H1 (cell line): ENCODE measurements at regions not wholly inside any gene's neighbourhood (a gene's known extent, or its start where the extent isn't known, plus 50 kb on each side); places are given as distances from the start of the nearest gene placed in this dataset.

Experiments
- CTCF ChIA-PET: fragments of 300-600 bp; sonication (Branson Sonifier 250); formaldehyde crosslinking; loops from one replicate; lab custom pipeline; 2021; ENCODE audit not compliant: partially characterized antibody; lab: Charles Lee
- POLR2A ChIA-PET: fragments of 300-600 bp; sonication (Branson Sonifier 250); formaldehyde crosslinking; loops from one replicate; lab custom pipeline; 2021; ENCODE audit warnings: inconsistent platforms; ENCODE audit not compliant: partially characterized antibody; lab: Charles Lee
- DNase-seq, 2 experiments: peaks; one replicate each; pipeline versions ENCODE4 v3.0.0 to v3.0.0-alpha.2; 2010 to 2022; ENCODE audit warnings: low spot score in 2 of 2, low read depth in 1 of 2, mixed read lengths in 1 of 2
- FAIRE-seq: peaks from 2 replicates; lab custom pipeline; 2011; peaks lifted over from hg19 to GRCh38; lab: Jason Lieb, UNC
- H2AFZ ChIP-seq: 2 replicates; pipeline ENCODE4 v1.8.1; 2012; ENCODE audit warnings: low read length, inconsistent platforms
- H2AK5ac ChIP-seq: 2 replicates; pipeline ENCODE4 v1.6.1; 2013; ENCODE audit warnings: low read depth, low read length
- H2BK120ac ChIP-seq: replicated peaks from 2 replicates; pipeline ENCODE3; 2013; ENCODE audit warnings: low read depth, low read length, inconsistent platforms
- H2BK12ac ChIP-seq: 2 replicates; pipeline ENCODE4 v1.6.1; 2013; ENCODE audit warnings: low read depth, low read length
- H2BK15ac ChIP-seq: 2 replicates; pipeline ENCODE4 v1.6.1; 2013; ENCODE audit warnings: low read length
- H2BK20ac ChIP-seq: 2 replicates; pipeline ENCODE4 v1.6.1; 2013; ENCODE audit warnings: low read length
- H2BK5ac ChIP-seq: 2 replicates; pipeline ENCODE4 v1.6.1; 2013; ENCODE audit warnings: low read depth, low read length
- H3K14ac ChIP-seq: 2 replicates; pipeline ENCODE4 v1.6.1; 2013; ENCODE audit warnings: inconsistent platforms; ENCODE audit not compliant: insufficient read length
- H3K18ac ChIP-seq: 2 replicates; pipeline ENCODE4 v1.6.1; 2013; ENCODE audit warnings: low read length; ENCODE audit errors: extremely low read depth
- H3K23ac ChIP-seq: 2 replicates; pipeline ENCODE4 v1.6.1; 2013; ENCODE audit warnings: inconsistent platforms; ENCODE audit not compliant: insufficient read length
- H3K23me2 ChIP-seq: 2 replicates; pipeline ENCODE4 v1.6.1; 2013; ENCODE audit warnings: low read depth, low read length
- H3K27ac ChIP-seq: 2 replicates; pipeline ENCODE4 v1.6.1; 2011; ENCODE audit warnings: low read depth, low read length, inconsistent platforms
- H3K27me3 ChIP-seq, 4 experiments: replicated peaks in 1 of 4; 1 replicate in 1 of 4; 2 replicates in 3 of 4; pipeline versions ENCODE4 v1.6.1 to v1.8.1; 2011 to 2013; ENCODE audit warnings: low read length in 3 of 4, mild to moderate bottlenecking in 3 of 4, inconsistent platforms in 2 of 4, mixed read lengths in 2 of 4, moderate library complexity in 1 of 4; ENCODE audit not compliant: control insufficient read depth in 3 of 4, insufficient read depth in 3 of 4; ENCODE audit errors: extremely low read depth in 1 of 4
- H3K36me3 ChIP-seq, 4 experiments: 2 replicates each; pipeline versions ENCODE4 v1.6.1 to v1.8.1; 2011 to 2013; ENCODE audit warnings: mild to moderate bottlenecking in 4 of 4, low read length in 3 of 4, moderate library complexity in 2 of 4, control low read depth in 1 of 4, inconsistent platforms in 1 of 4; ENCODE audit not compliant: insufficient read depth in 4 of 4, control insufficient read depth in 2 of 4
- H3K4ac ChIP-seq: replicated peaks from 2 replicates; pipeline ENCODE3; 2013; ENCODE audit warnings: low read length, low read depth, mixed read lengths, inconsistent platforms; ENCODE audit not compliant: insufficient read length
- H3K4me1 ChIP-seq, 4 experiments: replicated peaks in 1 of 4; 1 replicate in 1 of 4; 2 replicates in 3 of 4; pipeline versions ENCODE4 v1.6.1 to v1.8.1; 2011 to 2013; ENCODE audit warnings: low read length in 3 of 4, inconsistent platforms in 2 of 4, mixed read lengths in 1 of 4; ENCODE audit not compliant: insufficient read depth in 4 of 4, control insufficient read depth in 3 of 4
- H3K4me2 ChIP-seq, 2 experiments: 2 replicates each; pipeline versions ENCODE4 v1.6.1 to v1.8.1; 2011 to 2013; ENCODE audit warnings: low read depth in 2 of 2, low read length in 2 of 2, control low read depth in 1 of 2, inconsistent platforms in 1 of 2, mild to moderate bottlenecking in 1 of 2; ENCODE audit not compliant: insufficient read depth in 1 of 2
- H3K4me3 ChIP-seq, 4 experiments: fragments of 200-600, 300-600 bp in 1 of 4; sonication (generic), shearing (Covaris generic), sonication (Bioruptor Twin) in 1 of 4; 2 replicates each; pipeline versions ENCODE4 v1.5.1 to v1.8.1; 2011 to 2016; ENCODE audit warnings: low read length in 4 of 4, low read depth in 3 of 4, control low read depth in 2 of 4, inconsistent platforms in 2 of 4, mild to moderate bottlenecking in 2 of 4, mixed read lengths in 1 of 4, moderate library complexity in 1 of 4; ENCODE audit not compliant: insufficient read depth in 2 of 4; ENCODE audit errors: extremely low read depth in 1 of 4
- H3K56ac ChIP-seq: replicated peaks from 2 replicates; pipeline ENCODE3; 2013; ENCODE audit warnings: low read depth, mild to moderate bottlenecking, mixed read lengths, low read length, inconsistent platforms; ENCODE audit not compliant: insufficient read length
- H3K79me1 ChIP-seq: 2 replicates; pipeline ENCODE4 v1.6.1; 2013; ENCODE audit warnings: low read depth, low read length, control low read depth
- H3K79me2 ChIP-seq, 2 experiments: 2 replicates each; pipeline versions ENCODE4 v1.6.1 to v1.8.1; 2012 to 2013; ENCODE audit warnings: low read length in 2 of 2, mild to moderate bottlenecking in 2 of 2, inconsistent platforms in 1 of 2; ENCODE audit not compliant: insufficient read depth in 2 of 2, control insufficient read depth in 1 of 2
- H3K9ac ChIP-seq, 4 experiments: replicated peaks in 1 of 4; 1 replicate in 1 of 4; 2 replicates in 3 of 4; pipeline versions ENCODE4 v1.6.1 to v1.8.1; 2011 to 2013; ENCODE audit warnings: low read depth in 3 of 4, low read length in 3 of 4, control low read depth in 2 of 4, mild to moderate bottlenecking in 2 of 4, moderate library complexity in 2 of 4, inconsistent platforms in 1 of 4; ENCODE audit errors: extremely low read depth in 1 of 4
- H3K9me3 ChIP-seq, 2 experiments: 2 replicates each; pipeline versions ENCODE4 v1.6.1 to v1.8.1; 2012 to 2013; ENCODE audit warnings: mild to moderate bottlenecking in 2 of 2, moderate library complexity in 2 of 2, control low read depth in 1 of 2, inconsistent platforms in 1 of 2, low read depth in 1 of 2, low read length in 1 of 2, mixed read lengths in 1 of 2; ENCODE audit not compliant: insufficient read depth in 2 of 2
- H4K20me1 ChIP-seq, 2 experiments: replicated peaks in 1 of 2; 2 replicates each; pipeline versions ENCODE3 to v1.8.1; 2011 to 2013; ENCODE audit warnings: inconsistent platforms in 2 of 2, low read length in 2 of 2, mild to moderate bottlenecking in 1 of 2; ENCODE audit not compliant: insufficient read depth in 2 of 2, control insufficient read depth in 1 of 2
- H4K5ac ChIP-seq: 2 replicates; pipeline ENCODE4 v1.6.1; 2013; ENCODE audit warnings: low read length, low read depth, mixed read lengths, inconsistent platforms; ENCODE audit not compliant: insufficient read length
- H4K8ac ChIP-seq: 2 replicates; pipeline ENCODE4 v1.8.0; 2013; ENCODE audit warnings: mild to moderate bottlenecking, moderate library complexity, low read length, inconsistent platforms; ENCODE audit not compliant: insufficient read depth; ENCODE audit errors: extremely low read depth
- H4K91ac ChIP-seq: replicated peaks from 2 replicates; pipeline ENCODE3; 2013; ENCODE audit warnings: low read length, mixed read lengths, inconsistent platforms; ENCODE audit not compliant: insufficient read length
- CTCF ChIP-seq, 3 experiments: IDR thresholded peaks; 1 replicate in 2 of 3; 2 replicates in 1 of 3; pipeline versions ENCODE4 v1.5.1 to v1.6.1; 2011; ENCODE audit warnings: low read length in 3 of 3, mild to moderate bottlenecking in 3 of 3, inconsistent platforms in 2 of 3, low read depth in 1 of 3, moderate library complexity in 1 of 3; ENCODE audit not compliant: insufficient read depth in 1 of 3; ENCODE audit errors: control extremely low read depth in 1 of 3
- KDM5A ChIP-seq: fragments of 200-600 bp; IDR thresholded peaks from 2 replicates; pipeline ENCODE4 v1.7.1; 2012; ENCODE audit warnings: mild to moderate bottlenecking, low read length, inconsistent platforms, mixed read lengths
- SAP30 ChIP-seq: fragments of 300-600 bp; sonication (generic); IDR thresholded peaks from 2 replicates; pipeline ENCODE4 v1.7.1; 2012; ENCODE audit warnings: low read length, moderate library complexity, mild to moderate bottlenecking, inconsistent platforms; ENCODE audit not compliant: insufficient read depth, insufficient replicate concordance
- WGBS, 2 experiments: shearing (Covaris generic) in 1 of 2; methylation state at CpG; one replicate each; pipeline versions ENCODE4 v1.1.6 to v1.1.7; 2013 to 2015; ENCODE audit warnings: low lambda C conversion rate in 2 of 2, mixed read lengths in 2 of 2, inconsistent platforms in 1 of 2, low coverage in 1 of 2, missing lambda C conversion rate in 1 of 2; ENCODE audit not compliant: insufficient replicate concordance in 2 of 2, insufficient coverage in 1 of 2, insufficient read length in 1 of 2; ENCODE audit errors: extremely low coverage in 1 of 2, missing lambda C conversion rate in 1 of 2; 5-methylcytosine and 5-hydroxymethylcytosine counted together

GRCh38 chr6:23224540-23224939, 655.2 kb downstream of the HDGFL1 start:
- ChIA-PET POLR2A (no interaction called here), CTCF (interaction anchor here (0.6 kb wide), 1 partner anchor 87 kb away, joined by 3 read pairs; no protein-coding TSS in a partner anchor)
- Histone ChIP-seq H2BK15ac (no peak overlapping the region), H3K79me2 (no peaks in the 10 kb centered on the region), H3K79me1 (no peaks in the 10 kb centered on the region), H3K36me3 (no peaks in the 10 kb centered on the region), H4K5ac (no peak overlapping the region), H2BK5ac (no peak overlapping the region), H2AFZ (no peak overlapping the region), H2AK5ac (no peak overlapping the region), H3K27me3 (no peaks in the 10 kb centered on the region), H3K27ac (no peak overlapping the region), H3K4ac (no peak overlapping the region), H3K14ac (no peak overlapping the region), H3K9ac (no peak overlapping the region), H2BK120ac (no peak overlapping the region), H3K23me2 (no peaks in the 10 kb centered on the region), H4K8ac (no peak overlapping the region), H4K20me1 (no peaks in the 10 kb centered on the region), H3K4me1 (no peaks in the 10 kb centered on the region), H2BK12ac (no peak overlapping the region), H3K4me2 (no peak overlapping the region), H3K23ac (no peak overlapping the region), H3K56ac (no peak overlapping the region), H3K9me3 (no peaks in the 10 kb centered on the region), H2BK20ac (no peak overlapping the region), H4K91ac (no peak overlapping the region), H3K18ac (no peak overlapping the region), H3K4me3 (no peak overlapping the region)
- DNase-seq: no peak
- WGBS, 2 experiments: 92% methylated on average over 1 of the region's 1 CpG; no CpG with 5 or more reads in 1 of the 2 experiments
- FAIRE-seq: no peak
- TF ChIP-seq CTCF (IDR thresholded peaks at IDR 0.05; ENCODE audit: control extremely low read depth in 1 of 3, insufficient read depth in 1 of 3, low read depth in 1 of 3, low read length in 3 of 3) (no peak), SAP30 (no peak), KDM5A (no peak)
